ENCODE measurements at regions not wholly inside any gene's neighbourhood (a gene's known extent, or its start where the extent isn't known, plus 50 kb on each side); places are given as distances from the start of the nearest gene placed in this dataset.

DNA sequence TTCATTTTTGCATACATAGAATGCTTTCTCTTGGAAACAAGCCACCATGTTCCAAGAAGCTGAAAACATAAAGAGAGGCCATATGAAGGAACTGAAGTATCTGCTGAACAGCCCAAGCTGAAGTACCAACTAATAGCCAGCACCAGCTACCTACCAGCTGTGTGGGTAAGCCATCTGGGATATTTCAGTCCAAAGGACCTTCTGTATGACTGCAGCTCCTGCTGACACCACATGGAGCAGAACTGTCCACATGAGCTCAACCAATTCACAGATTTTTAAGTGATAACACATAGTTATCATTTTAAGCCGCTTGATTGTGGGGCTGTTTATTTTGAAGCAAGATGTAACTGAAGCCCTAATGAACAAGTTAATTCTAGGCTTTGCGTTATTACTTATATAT lies 621.1 kb upstream of the KLHL1 start:
- 38 to 62% methylated on average over 2 of the region's 2 CpGs for WGBS, 2 donors
- Histone ChIP-seq H3K9me3 (no peaks in the 10 kb centered on the region), H3K27ac (no peak overlapping the region), H3K4me1 (no peaks in the 10 kb centered on the region), H3K27me3 (no peaks in the 10 kb centered on the region), H3K36me3 (no peaks in the 10 kb centered on the region), H3K4me3 (no peak overlapping the region)
- TF ChIP-seq, protein P1, sequence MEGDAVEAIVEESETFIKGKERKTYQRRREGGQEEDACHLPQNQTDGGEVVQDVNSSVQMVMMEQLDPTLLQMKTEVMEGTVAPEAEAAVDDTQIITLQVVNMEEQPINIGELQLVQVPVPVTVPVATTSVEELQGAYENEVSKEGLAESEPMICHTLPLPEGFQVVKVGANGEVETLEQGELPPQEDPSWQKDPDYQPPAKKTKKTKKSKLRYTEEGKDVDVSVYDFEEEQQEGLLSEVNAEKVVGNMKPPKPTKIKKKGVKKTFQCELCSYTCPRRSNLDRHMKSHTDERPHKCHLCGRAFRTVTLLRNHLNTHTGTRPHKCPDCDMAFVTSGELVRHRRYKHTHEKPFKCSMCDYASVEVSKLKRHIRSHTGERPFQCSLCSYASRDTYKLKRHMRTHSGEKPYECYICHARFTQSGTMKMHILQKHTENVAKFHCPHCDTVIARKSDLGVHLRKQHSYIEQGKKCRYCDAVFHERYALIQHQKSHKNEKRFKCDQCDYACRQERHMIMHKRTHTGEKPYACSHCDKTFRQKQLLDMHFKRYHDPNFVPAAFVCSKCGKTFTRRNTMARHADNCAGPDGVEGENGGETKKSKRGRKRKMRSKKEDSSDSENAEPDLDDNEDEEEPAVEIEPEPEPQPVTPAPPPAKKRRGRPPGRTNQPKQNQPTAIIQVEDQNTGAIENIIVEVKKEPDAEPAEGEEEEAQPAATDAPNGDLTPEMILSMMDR (IDR thresholded peaks at IDR 0.05): no peak
- ATAC-seq: no peak
- DNase-seq: no peak
- intact Hi-C loops (cut with DNase I): loop anchor here in 1 of 10 donors (5.0 kb wide), 1 partner anchor 1973 kb away; no protein-coding TSS in a partner anchor

DNA sequence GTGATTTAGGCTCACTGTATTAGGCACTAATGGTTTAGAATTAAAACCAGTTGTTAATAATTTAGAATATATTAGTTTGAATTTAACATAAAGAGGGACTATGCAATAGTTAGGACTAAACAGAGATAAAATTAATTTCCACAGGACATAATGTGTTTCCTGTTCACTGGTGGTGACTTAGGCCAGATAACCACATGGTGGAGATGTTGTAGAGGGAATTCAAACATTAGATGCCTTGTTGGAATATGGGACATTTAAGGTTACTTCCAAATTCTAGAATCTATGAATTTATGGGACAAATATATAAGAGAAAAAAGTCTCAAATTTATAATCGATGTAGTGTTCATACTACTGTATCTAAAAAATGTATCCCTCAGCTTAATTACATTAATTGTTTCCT lies 615.5 kb upstream of the KLHL1 start:
- TF ChIP-seq, protein P1 (IDR thresholded peaks at IDR 0.05): peak in 1 of 9 donors; percentile 16

DNA sequence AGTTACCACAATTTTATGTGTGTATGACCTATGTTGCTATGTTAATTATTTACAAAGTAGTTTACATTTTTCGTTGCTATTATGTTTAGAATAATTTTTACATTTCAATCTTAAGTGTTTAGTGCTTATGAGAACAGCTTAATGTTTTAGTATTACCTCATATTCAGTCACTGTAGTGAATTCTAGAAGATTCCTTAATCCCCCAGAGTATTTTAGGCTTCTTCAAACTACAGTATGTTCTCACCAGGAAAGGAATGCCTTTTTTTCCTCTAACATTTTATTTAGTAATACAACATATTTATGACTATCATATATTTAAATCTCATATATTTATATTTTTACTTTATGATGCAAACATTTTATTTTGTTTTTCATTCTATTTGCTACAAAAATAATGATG lies 612.1 kb upstream of the KLHL1 start:
- Histone ChIP-seq H3K4me1 (no peaks in the 10 kb centered on the region), H3K36me3 (no peaks in the 10 kb centered on the region), H3K4me3 (no peak overlapping the region), H3K9me3 (peaks cover 0 to 2% (median 0%) of the 10 kb centered on the region in 11 donors), H3K27ac (no peak overlapping the region), H3K27me3 (no peaks in the 10 kb centered on the region)
- DNase-seq (no peak), ATAC-seq (no peak)
- intact Hi-C loops (cut with DNase I): no loop called here
- TF ChIP-seq, protein P1 (IDR thresholded peaks at IDR 0.05): no peak
- WGBS, 2 donors: 48 to 66% methylated on average over 1 of the region's 1 CpG

More for the DNA sequence above, 615.5 kb upstream of the KLHL1 start:
- H3K4me3 ChIP-seq: no peak overlapping the region
- H3K9me3 ChIP-seq: no peaks in the 10 kb centered on the region
- no peak for ATAC-seq
- intact Hi-C loops (cut with DNase I): no loop called here
- no peaks in the 10 kb centered on the region for H3K36me3 ChIP-seq
- H3K27ac ChIP-seq: no peak overlapping the region
- no peaks in the 10 kb centered on the region for H3K27me3 ChIP-seq
- no peak for DNase-seq
- no peaks in the 10 kb centered on the region for H3K4me1 ChIP-seq
- 43 to 67% methylated on average over 1 of the region's 1 CpG for WGBS, 2 donors

DNA sequence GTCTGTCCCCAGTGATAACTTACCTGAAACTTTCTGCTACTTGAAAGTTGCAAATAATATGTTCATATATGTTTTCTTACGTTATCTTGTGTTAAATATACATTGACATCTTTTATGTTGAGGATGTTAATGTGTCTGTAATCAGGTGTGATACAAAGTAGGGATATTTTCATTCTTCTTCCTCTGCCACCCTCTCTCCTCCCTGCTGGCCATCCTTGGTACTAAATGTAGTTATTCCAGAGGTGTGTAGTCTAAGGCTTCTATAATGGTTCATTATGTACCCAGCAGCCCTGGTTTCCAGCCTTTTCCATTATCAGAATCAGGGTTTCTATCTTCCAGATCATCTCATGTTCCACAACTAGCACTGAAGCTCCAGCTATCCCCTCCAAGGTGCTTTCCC lies 606.7 kb upstream of the KLHL1 start:
- intact Hi-C loops (cut with DNase I): no loop called here
- H3K36me3 ChIP-seq: no peaks in the 10 kb centered on the region
- H3K4me3 ChIP-seq: no peak overlapping the region
- H3K9me3 ChIP-seq: peaks cover 0 to 2% (median 0%) of the 10 kb centered on the region in 11 donors
- TF ChIP-seq, protein P1 (IDR thresholded peaks at IDR 0.05): no peak
- H3K4me1 ChIP-seq: no peaks in the 10 kb centered on the region
- 77 to 94% methylated on average over 1 of the region's 1 CpG for WGBS, 2 donors
- no peak for ATAC-seq
- H3K27ac ChIP-seq: no peak overlapping the region
- DNase-seq: no peak
- no peaks in the 10 kb centered on the region for H3K27me3 ChIP-seq
